Parathyroid adenoma (tissue), 2 donors: ENCODE measurements at regions not wholly inside any gene's neighbourhood (a gene's known extent, or its start where the extent isn't known, plus 50 kb on each side); places are given as distances from the start of the nearest gene placed in this dataset.
"Not testable (repeated sequence)": the region's sequence is repeated elsewhere in the genome, so short reads cannot be mapped to it uniquely, and the experiment has no call there.

ENCODE experiments used
- H2AFZ ChIP-seq: fragments of 300-600 bp; sonication (generic); one replicate; pipeline ENCODE4 v1.7.0; 2017; ENCODE audit warnings: antibody characterized with exemption, mild to moderate bottlenecking
- H3K27ac ChIP-seq: fragments of 300-600 bp; sonication (generic); one replicate; pipeline ENCODE4 v1.7.0; 2017
- H3K27me3 ChIP-seq: fragments of 300-600 bp; sonication (generic); one replicate; pipeline ENCODE4 v1.7.0; 2017; ENCODE audit warnings: low read length; ENCODE audit not compliant: control insufficient read depth, insufficient read depth
- H3K36me3 ChIP-seq: fragments of 300-600 bp; sonication (generic); one replicate; pipeline ENCODE4 v1.7.0; 2017; ENCODE audit warnings: low read length; ENCODE audit not compliant: control insufficient read depth, insufficient read depth
- H3K4me1 ChIP-seq: fragments of 300-600 bp; sonication (generic); one replicate; pipeline ENCODE4 v1.7.0; 2017; ENCODE audit warnings: control low read depth
- H3K4me2 ChIP-seq: fragments of 300-600 bp; sonication (generic); one replicate; pipeline ENCODE4 v1.7.0; 2017; ENCODE audit warnings: low read length
- H3K4me3 ChIP-seq: fragments of 300-600 bp; sonication (generic); one replicate; pipeline ENCODE4 v1.7.0; 2017; ENCODE audit warnings: low read depth, low read length
- H3K79me2 ChIP-seq: fragments of 300-600 bp; sonication (generic); one replicate; pipeline ENCODE4 v1.7.0; 2017; ENCODE audit warnings: control low read depth
- H3K9ac ChIP-seq: fragments of 300-600 bp; sonication (generic); one replicate; pipeline ENCODE4 v1.7.0; 2017; ENCODE audit warnings: mild to moderate bottlenecking
- H3K9me3 ChIP-seq: fragments of 300-600 bp; sonication (generic); one replicate; pipeline ENCODE4 v1.7.0; 2017; ENCODE audit warnings: low read length; ENCODE audit not compliant: control insufficient read depth
- CTCF ChIP-seq: fragments of 300-600 bp; sonication (generic); IDR thresholded peaks from one replicate; pipeline ENCODE4 v1.7.0; 2017; ENCODE audit warnings: antibody characterized with exemption, mild to moderate bottlenecking
- donor health status: primary hyperparathyroidism.

GRCh38 chr15:81923561-81924350, 122.1 kb downstream of the MEX3B start:
- Histone ChIP-seq H3K4me1 (no peaks in the 10 kb centered on the region), H3K79me2 (no peaks in the 10 kb centered on the region), H3K4me2 (no peak overlapping the region), H3K27me3 (no peaks in the 10 kb centered on the region), H3K36me3 (no peaks in the 10 kb centered on the region), H2AFZ (no peak overlapping the region), H3K27ac (no peak overlapping the region), H3K9ac (no peak overlapping the region), H3K4me3 (no peak overlapping the region), H3K9me3 (no peaks in the 10 kb centered on the region)
- TF ChIP-seq CTCF, result no peak

- Histone ChIP-seq H3K4me1 (no peaks in the 10 kb centered on the region), H3K27me3 (no peaks in the 10 kb centered on the region), H3K4me3 (no peak overlapping the region), H3K9me3 (no peaks in the 10 kb centered on the region), H3K79me2 (no peaks in the 10 kb centered on the region), H3K9ac (no peak overlapping the region), H3K36me3 (no peaks in the 10 kb centered on the region), H2AFZ (no peak overlapping the region), H3K27ac (no peak overlapping the region), H3K4me2 (no peak overlapping the region)
- no peak for TF ChIP-seq CTCF
These were observed 123.7 kb downstream of the MEX3B start for GRCh38 chr15:81922143-81922542.

GRCh38 chr15:81921163-81921562, 124.7 kb downstream of the MEX3B start:
- Histone ChIP-seq H3K4me3 (no peak overlapping the region), H3K27ac (no peak overlapping the region), H3K36me3 (no peaks in the 10 kb centered on the region), H3K79me2 (no peaks in the 10 kb centered on the region), H3K27me3 (no peaks in the 10 kb centered on the region), H3K9me3 (no peaks in the 10 kb centered on the region), H2AFZ (no peak overlapping the region), H3K4me1 (no peaks in the 10 kb centered on the region), H3K9ac (no peak overlapping the region), H3K4me2 (no peak overlapping the region)
- TF ChIP-seq CTCF, result no peak

- H3K9me3 ChIP-seq, H3K4me1 ChIP-seq, H3K27ac ChIP-seq, H3K79me2 ChIP-seq, H3K4me3 ChIP-seq, H3K9ac ChIP-seq, H3K27me3 ChIP-seq, H3K36me3 ChIP-seq, H3K4me2 ChIP-seq, H2AFZ ChIP-seq: not testable (repeated sequence)
These were observed 127.1 kb downstream of the MEX3B start for GRCh38 chr15:81918767-81919166.

- no peaks in the 10 kb centered on the region for H3K36me3 ChIP-seq
- H2AFZ ChIP-seq, result no peak overlapping the region
- H3K4me3 ChIP-seq, result no peak overlapping the region
- H3K27me3 ChIP-seq, result no peaks in the 10 kb centered on the region
- H3K4me1 ChIP-seq, result no peaks in the 10 kb centered on the region
- no peak overlapping the region for H3K4me2 ChIP-seq
- no peaks in the 10 kb centered on the region for H3K9me3 ChIP-seq
- no peak for TF ChIP-seq CTCF
- H3K9ac ChIP-seq, result no peak overlapping the region
- no peak overlapping the region for H3K27ac ChIP-seq
- no peaks in the 10 kb centered on the region for H3K79me2 ChIP-seq
These were observed 129.4 kb downstream of the MEX3B start for GRCh38 chr15:81916451-81916850.
